WTC11 (cell line): ENCODE measurements at regions not wholly inside any gene's neighbourhood (a gene's known extent, or its start where the extent isn't known, plus 50 kb on each side); places are given as distances from the start of the nearest gene placed in this dataset.

Source experiments
- ATAC-seq: fragments of 200-7000 bp; cut with Tn5 transposase; 2 replicates; pipeline ENCODE4 v1.10.0; 2021; ENCODE audit warnings: mild to moderate bottlenecking, moderate library complexity
- CTCF ChIA-PET: fragments of 300-600 bp; sonication (Branson Sonifier 250); formaldehyde crosslinking; loops from one replicate; lab custom pipeline; 2021; ENCODE audit warnings: antibody characterized with exemption; lab: Charles Lee
- POLR2A ChIA-PET: fragments of 350-600 bp; sonication (Branson Sonifier 250); formaldehyde crosslinking; loops from one replicate; lab custom pipeline; 2021; ENCODE audit warnings: antibody characterized with exemption; lab: Charles Lee
- DNase-seq: peaks from one replicate; pipeline ENCODE4 v3.0.0; 2021; ENCODE audit warnings: low spot score
- H3K27ac Mint-ChIP-seq: 2 replicates; pipeline ENCODE4 v1.8.0; 2021; ENCODE audit warnings: mixed read lengths
- H3K27me3 Mint-ChIP-seq: 2 replicates; pipeline ENCODE4 v1.8.0; 2021; ENCODE audit warnings: low read depth, mild to moderate bottlenecking, moderate library complexity, mixed read lengths
- H3K36me3 Mint-ChIP-seq: 2 replicates; pipeline ENCODE4 v1.8.0; 2021; ENCODE audit warnings: mixed read lengths
- H3K4me1 Mint-ChIP-seq: 2 replicates; pipeline ENCODE4 v1.8.0; 2022; ENCODE audit warnings: mixed read lengths
- H3K4me3 Mint-ChIP-seq: 2 replicates; pipeline ENCODE4 v1.8.0; 2021; ENCODE audit warnings: mild to moderate bottlenecking, moderate library complexity, mixed read lengths
- H3K9me3 Mint-ChIP-seq: 2 replicates; pipeline ENCODE4 v1.8.0; 2021; ENCODE audit warnings: mixed read lengths
- ATF1 ChIP-seq: sonication (generic); formaldehyde crosslinking; IDR thresholded peaks from 2 replicates; pipeline ENCODE4 v1.8.1; 2023; ENCODE audit warnings: mild to moderate bottlenecking, moderate library complexity, missing genetic modification reagents
- ELF4 ChIP-seq: sonication (generic); formaldehyde crosslinking; IDR thresholded peaks from 2 replicates; pipeline ENCODE4 v1.8.1; 2022; ENCODE audit warnings: low read depth, mild to moderate bottlenecking, moderate library complexity, missing genetic modification reagents
- FOXJ3 ChIP-seq: sonication (generic); formaldehyde crosslinking; IDR thresholded peaks from 2 replicates; pipeline ENCODE4 v1.9.0; 2021; ENCODE audit warnings: missing genetic modification reagents, mild to moderate bottlenecking, borderline replicate concordance
- GABPB1 ChIP-seq: sonication (generic); formaldehyde crosslinking; IDR thresholded peaks from 2 replicates; pipeline ENCODE4 v1.8.1; 2023; ENCODE audit warnings: mild to moderate bottlenecking, missing genetic modification reagents
- GTF2I ChIP-seq: fragments of 250-450 bp; sonication (Bioruptor Pico); conservative IDR thresholded peaks from 2 replicates; pipeline ENCODE4 v1.4.0; 2021; ENCODE audit warnings: mild to moderate bottlenecking
- HMGA2 ChIP-seq: fragments of 250-450 bp; sonication (Bioruptor Pico); IDR thresholded peaks from 2 replicates; pipeline ENCODE4 v1.4.0; 2021; ENCODE audit warnings: mild to moderate bottlenecking, moderate library complexity
- IRF2 ChIP-seq: sonication (generic); formaldehyde crosslinking; IDR thresholded peaks from 2 replicates; pipeline ENCODE4 v1.8.0; 2022; ENCODE audit warnings: low read depth, missing genetic modification reagents, borderline replicate concordance
- MLX ChIP-seq: sonication (generic); formaldehyde crosslinking; IDR thresholded peaks from 2 replicates; pipeline ENCODE4 v1.8.1; 2023; ENCODE audit warnings: mild to moderate bottlenecking, missing genetic modification reagents, moderate library complexity
- NFATC4 ChIP-seq: fragments of 250-450 bp; sonication (Bioruptor Pico); IDR thresholded peaks from 2 replicates; pipeline ENCODE4 v1.9.0; 2021; ENCODE audit warnings: mild to moderate bottlenecking
- NR2C2 ChIP-seq: sonication (generic); formaldehyde crosslinking; IDR thresholded peaks from 2 replicates; pipeline ENCODE4 v1.8.0; 2022; ENCODE audit warnings: mild to moderate bottlenecking, missing genetic modification reagents
- RELA ChIP-seq: sonication (generic); formaldehyde crosslinking; IDR thresholded peaks from 2 replicates; pipeline ENCODE4 v1.8.1; 2022; ENCODE audit warnings: missing genetic modification reagents, mild to moderate bottlenecking, borderline replicate concordance
- SOX15 ChIP-seq: fragments of 250-450 bp; sonication (Bioruptor Pico); IDR thresholded peaks from 2 replicates; pipeline ENCODE4 v1.9.0; 2021; ENCODE audit warnings: mild to moderate bottlenecking
- TEAD4 ChIP-seq: sonication (generic); formaldehyde crosslinking; IDR thresholded peaks from 2 replicates; pipeline ENCODE4 v1.8.0; 2022; ENCODE audit warnings: mild to moderate bottlenecking, missing genetic modification reagents
- USF1 ChIP-seq: sonication (generic); formaldehyde crosslinking; IDR thresholded peaks from 2 replicates; pipeline ENCODE4 v1.8.0; 2022; ENCODE audit warnings: mild to moderate bottlenecking, missing genetic modification reagents
- ZNF121 ChIP-seq: sonication (generic); formaldehyde crosslinking; IDR thresholded peaks from 2 replicates; pipeline ENCODE4 v1.8.0; 2023; ENCODE audit warnings: missing genetic modification reagents
- ZNF232 ChIP-seq: sonication (generic); formaldehyde crosslinking; IDR thresholded peaks from 2 replicates; pipeline ENCODE4 v1.8.0; 2022; ENCODE audit warnings: mild to moderate bottlenecking, missing genetic modification reagents
- ZNF263 ChIP-seq: sonication (generic); formaldehyde crosslinking; IDR thresholded peaks from 2 replicates; pipeline ENCODE4 v1.8.1; 2022; ENCODE audit warnings: low read depth, mild to moderate bottlenecking, moderate library complexity, missing genetic modification reagents
- ZNF416 ChIP-seq: fragments of 250-450 bp; sonication (Bioruptor Pico); IDR thresholded peaks from 2 replicates; pipeline ENCODE4 v1.9.0; 2021; ENCODE audit warnings: mild to moderate bottlenecking, inconsistent platforms
- ZNF425 ChIP-seq: fragments of 250-450 bp; sonication (Bioruptor Pico); conservative IDR thresholded peaks from 2 replicates; pipeline ENCODE4 v1.9.0; 2021; ENCODE audit warnings: mild to moderate bottlenecking
- TF ChIP-seq, protein P1 (sequence below): fragments of 200-600 bp; IDR thresholded peaks from 2 replicates; pipeline ENCODE4 v1.8.0; 2022; ENCODE audit warnings: antibody characterized with exemption
- TF ChIP-seq, protein P2 (sequence below): sonication (generic); formaldehyde crosslinking; IDR thresholded peaks from 2 replicates; pipeline ENCODE4 v1.8.1; 2022; ENCODE audit warnings: low read depth, missing genetic modification reagents, borderline replicate concordance
- TF ChIP-seq, protein P3 (sequence below): fragments of 250-450 bp; sonication (Bioruptor Pico); IDR thresholded peaks from 2 replicates; pipeline ENCODE4 v1.9.0; 2021; ENCODE audit warnings: mild to moderate bottlenecking, borderline replicate concordance

DNA sequence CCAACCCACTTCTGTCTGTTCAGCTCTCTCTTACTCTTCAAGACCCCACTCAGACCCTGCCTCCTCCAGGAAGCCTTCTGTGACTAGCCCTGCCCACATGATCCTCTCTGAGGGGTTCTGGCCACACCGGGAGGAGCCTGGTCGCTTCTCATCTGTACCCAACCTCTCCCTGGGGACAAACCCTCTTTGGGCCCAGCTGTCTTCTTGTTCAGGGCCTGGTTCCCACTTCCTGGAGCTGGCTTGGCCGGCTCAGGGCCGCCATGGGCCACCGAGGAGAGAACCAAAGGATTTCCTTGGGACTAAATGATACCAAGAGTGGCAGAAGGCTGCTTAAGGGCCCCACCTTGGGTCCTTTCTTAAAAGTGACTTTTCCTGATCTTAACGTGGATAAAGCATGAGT lies 124.7 kb upstream of the ZBTB40 start:
- CTCF ChIA-PET, result no interaction called here
- POLR2A ChIA-PET, result no interaction called here

DNA sequence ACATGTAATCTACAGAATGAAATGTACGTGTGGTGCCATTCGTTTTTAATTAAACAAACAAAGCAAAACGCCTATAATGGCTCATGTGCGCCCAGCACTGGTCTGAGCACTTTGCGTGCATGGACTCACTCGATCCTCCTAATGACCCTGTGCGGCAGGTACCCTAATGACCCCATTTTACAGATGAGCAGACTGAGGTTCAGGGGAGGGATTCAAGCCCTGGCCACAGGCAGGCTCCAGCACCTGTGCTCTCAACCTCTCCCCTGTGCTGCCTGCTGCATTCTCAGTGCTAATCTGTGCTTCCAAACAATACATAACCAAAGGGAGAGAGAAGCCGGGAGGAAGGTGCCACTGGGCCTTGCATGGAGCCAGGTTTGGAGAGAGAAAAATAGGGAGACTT lies 124.2 kb upstream of the ZBTB40 start:
- no peak for ATAC-seq
- POLR2A ChIA-PET, result no interaction called here
- Mint-ChIP-seq H3K9me3 (0 out of 2 replicates have a peak, but pooled peaks cover under 1% of the 10 kb centered on the region), H3K4me1 (no peaks in the 10 kb centered on the region; the same call in none of the 2 replicates), H3K27me3 (no peaks in the 10 kb centered on the region; the same call in 1 of the 2 replicates), H3K36me3 (no peaks in the 10 kb centered on the region), H3K4me3 (no peak overlapping the region), H3K27ac (no peak overlapping the region)
- CTCF ChIA-PET, result no interaction called here
- DNase-seq, result no peak
- TF ChIP-seq SOX15 (CRISPR knock-in tag), result no peak
- TF ChIP-seq, protein P1, sequence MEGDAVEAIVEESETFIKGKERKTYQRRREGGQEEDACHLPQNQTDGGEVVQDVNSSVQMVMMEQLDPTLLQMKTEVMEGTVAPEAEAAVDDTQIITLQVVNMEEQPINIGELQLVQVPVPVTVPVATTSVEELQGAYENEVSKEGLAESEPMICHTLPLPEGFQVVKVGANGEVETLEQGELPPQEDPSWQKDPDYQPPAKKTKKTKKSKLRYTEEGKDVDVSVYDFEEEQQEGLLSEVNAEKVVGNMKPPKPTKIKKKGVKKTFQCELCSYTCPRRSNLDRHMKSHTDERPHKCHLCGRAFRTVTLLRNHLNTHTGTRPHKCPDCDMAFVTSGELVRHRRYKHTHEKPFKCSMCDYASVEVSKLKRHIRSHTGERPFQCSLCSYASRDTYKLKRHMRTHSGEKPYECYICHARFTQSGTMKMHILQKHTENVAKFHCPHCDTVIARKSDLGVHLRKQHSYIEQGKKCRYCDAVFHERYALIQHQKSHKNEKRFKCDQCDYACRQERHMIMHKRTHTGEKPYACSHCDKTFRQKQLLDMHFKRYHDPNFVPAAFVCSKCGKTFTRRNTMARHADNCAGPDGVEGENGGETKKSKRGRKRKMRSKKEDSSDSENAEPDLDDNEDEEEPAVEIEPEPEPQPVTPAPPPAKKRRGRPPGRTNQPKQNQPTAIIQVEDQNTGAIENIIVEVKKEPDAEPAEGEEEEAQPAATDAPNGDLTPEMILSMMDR, result no peak
- no peak for TF ChIP-seq IRF2
- TF ChIP-seq MLX (CRISPR knock-in tag), result no peak
- no peak for TF ChIP-seq HMGA2 (CRISPR knock-in tag)
- no peak for TF ChIP-seq ZNF121
- TF ChIP-seq ZNF425 (CRISPR knock-in tag), result no peak
- TF ChIP-seq TEAD4 (CRISPR knock-in tag), result no peak
- no peak for TF ChIP-seq FOXJ3
- no peak for TF ChIP-seq NFATC4
- no peak for TF ChIP-seq GABPB1
- TF ChIP-seq GTF2I, result no peak
- no peak for TF ChIP-seq ZNF263 (CRISPR knock-in tag)
- TF ChIP-seq USF1 (CRISPR knock-in tag), result no peak
- no peak for TF ChIP-seq NR2C2
- TF ChIP-seq, protein P2, sequence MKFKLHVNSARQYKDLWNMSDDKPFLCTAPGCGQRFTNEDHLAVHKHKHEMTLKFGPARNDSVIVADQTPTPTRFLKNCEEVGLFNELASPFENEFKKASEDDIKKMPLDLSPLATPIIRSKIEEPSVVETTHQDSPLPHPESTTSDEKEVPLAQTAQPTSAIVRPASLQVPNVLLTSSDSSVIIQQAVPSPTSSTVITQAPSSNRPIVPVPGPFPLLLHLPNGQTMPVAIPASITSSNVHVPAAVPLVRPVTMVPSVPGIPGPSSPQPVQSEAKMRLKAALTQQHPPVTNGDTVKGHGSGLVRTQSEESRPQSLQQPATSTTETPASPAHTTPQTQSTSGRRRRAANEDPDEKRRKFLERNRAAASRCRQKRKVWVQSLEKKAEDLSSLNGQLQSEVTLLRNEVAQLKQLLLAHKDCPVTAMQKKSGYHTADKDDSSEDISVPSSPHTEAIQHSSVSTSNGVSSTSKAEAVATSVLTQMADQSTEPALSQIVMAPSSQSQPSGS (CRISPR knock-in tag), result no peak
- no peak for TF ChIP-seq ELF4 (CRISPR knock-in tag)

More for the DNA sequence above, 124.7 kb upstream of the ZBTB40 start:
- Mint-ChIP-seq H3K36me3 (no peaks in the 10 kb centered on the region), H3K27ac (peak overlapping the region; percentile 18; the same call in 1 of the 2 replicates), H3K4me3 (no peak overlapping the region), H3K4me1 (peaks cover 4% of the 10 kb centered on the region), H3K9me3 (0 out of 2 replicates have a peak, but pooled peaks cover 3% of the 10 kb centered on the region), H3K27me3 (no peaks in the 10 kb centered on the region; the same call in 1 of the 2 replicates)
- DNase-seq (no peak), ATAC-seq (no peak)
- no peak for TF ChIP-seq SOX15 (CRISPR knock-in tag)
- no peak for TF ChIP-seq ATF1 (CRISPR knock-in tag)
- TF ChIP-seq RELA, result no peak
- TF ChIP-seq, protein P3, sequence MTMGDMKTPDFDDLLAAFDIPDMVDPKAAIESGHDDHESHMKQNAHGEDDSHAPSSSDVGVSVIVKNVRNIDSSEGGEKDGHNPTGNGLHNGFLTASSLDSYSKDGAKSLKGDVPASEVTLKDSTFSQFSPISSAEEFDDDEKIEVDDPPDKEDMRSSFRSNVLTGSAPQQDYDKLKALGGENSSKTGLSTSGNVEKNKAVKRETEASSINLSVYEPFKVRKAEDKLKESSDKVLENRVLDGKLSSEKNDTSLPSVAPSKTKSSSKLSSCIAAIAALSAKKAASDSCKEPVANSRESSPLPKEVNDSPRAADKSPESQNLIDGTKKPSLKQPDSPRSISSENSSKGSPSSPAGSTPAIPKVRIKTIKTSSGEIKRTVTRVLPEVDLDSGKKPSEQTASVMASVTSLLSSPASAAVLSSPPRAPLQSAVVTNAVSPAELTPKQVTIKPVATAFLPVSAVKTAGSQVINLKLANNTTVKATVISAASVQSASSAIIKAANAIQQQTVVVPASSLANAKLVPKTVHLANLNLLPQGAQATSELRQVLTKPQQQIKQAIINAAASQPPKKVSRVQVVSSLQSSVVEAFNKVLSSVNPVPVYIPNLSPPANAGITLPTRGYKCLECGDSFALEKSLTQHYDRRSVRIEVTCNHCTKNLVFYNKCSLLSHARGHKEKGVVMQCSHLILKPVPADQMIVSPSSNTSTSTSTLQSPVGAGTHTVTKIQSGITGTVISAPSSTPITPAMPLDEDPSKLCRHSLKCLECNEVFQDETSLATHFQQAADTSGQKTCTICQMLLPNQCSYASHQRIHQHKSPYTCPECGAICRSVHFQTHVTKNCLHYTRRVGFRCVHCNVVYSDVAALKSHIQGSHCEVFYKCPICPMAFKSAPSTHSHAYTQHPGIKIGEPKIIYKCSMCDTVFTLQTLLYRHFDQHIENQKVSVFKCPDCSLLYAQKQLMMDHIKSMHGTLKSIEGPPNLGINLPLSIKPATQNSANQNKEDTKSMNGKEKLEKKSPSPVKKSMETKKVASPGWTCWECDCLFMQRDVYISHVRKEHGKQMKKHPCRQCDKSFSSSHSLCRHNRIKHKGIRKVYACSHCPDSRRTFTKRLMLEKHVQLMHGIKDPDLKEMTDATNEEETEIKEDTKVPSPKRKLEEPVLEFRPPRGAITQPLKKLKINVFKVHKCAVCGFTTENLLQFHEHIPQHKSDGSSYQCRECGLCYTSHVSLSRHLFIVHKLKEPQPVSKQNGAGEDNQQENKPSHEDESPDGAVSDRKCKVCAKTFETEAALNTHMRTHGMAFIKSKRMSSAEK (CRISPR knock-in tag), result no peak
- no peak for TF ChIP-seq ZNF416 (CRISPR knock-in tag)
- no peak for TF ChIP-seq TEAD4 (CRISPR knock-in tag)
- no peak for TF ChIP-seq USF1 (CRISPR knock-in tag)
- no peak for TF ChIP-seq ZNF232 (CRISPR knock-in tag)
